Spinal cord (tissue), 9 donors: ENCODE measurements at regions not wholly inside any gene's neighbourhood (a gene's known extent, or its start where the extent isn't known, plus 50 kb on each side); places are given as distances from the start of the nearest gene placed in this dataset.
A peak's percentile ranks its signal among the peaks of the same experiment; 100 is the strongest.

Source experiments
- DNase-seq, 6 donors: peaks; one replicate each; pipeline versions ENCODE4 v3.0.0 to v3.0.0-alpha.2; 2013 to 2015; ENCODE audit warnings: low spot score in 6 of 6, low read depth in 4 of 6
- H3K27ac ChIP-seq: one replicate; pipeline ENCODE4 v1.5.1; 2013; ENCODE audit warnings: low read depth, low read length, control low read depth
- H3K27me3 ChIP-seq: one replicate; pipeline ENCODE4 v1.6.1; 2013; ENCODE audit warnings: low read length; ENCODE audit not compliant: control insufficient read depth, insufficient read depth
- H3K36me3 ChIP-seq: one replicate; pipeline ENCODE4 v1.6.1; 2013; ENCODE audit warnings: low read length; ENCODE audit not compliant: control insufficient read depth, insufficient read depth
- H3K4me1 ChIP-seq: one replicate; pipeline ENCODE4 v1.6.1; 2013; ENCODE audit warnings: low read length; ENCODE audit not compliant: control insufficient read depth, insufficient read depth
- H3K4me3 ChIP-seq: one replicate; pipeline ENCODE4 v1.5.1; 2013; ENCODE audit warnings: low read depth, low read length, control low read depth
- H3K9me3 ChIP-seq: one replicate; pipeline ENCODE4 v1.6.1; 2013; ENCODE audit warnings: low read length; ENCODE audit not compliant: control insufficient read depth, insufficient read depth
- WGBS: methylation state at CpG from one replicate; pipeline ENCODE4 v1.1.5; 2013; ENCODE audit warnings: missing lambda C conversion rate; ENCODE audit not compliant: insufficient coverage; 5-methylcytosine and 5-hydroxymethylcytosine counted together
- donor health status: healthy.

DNA sequence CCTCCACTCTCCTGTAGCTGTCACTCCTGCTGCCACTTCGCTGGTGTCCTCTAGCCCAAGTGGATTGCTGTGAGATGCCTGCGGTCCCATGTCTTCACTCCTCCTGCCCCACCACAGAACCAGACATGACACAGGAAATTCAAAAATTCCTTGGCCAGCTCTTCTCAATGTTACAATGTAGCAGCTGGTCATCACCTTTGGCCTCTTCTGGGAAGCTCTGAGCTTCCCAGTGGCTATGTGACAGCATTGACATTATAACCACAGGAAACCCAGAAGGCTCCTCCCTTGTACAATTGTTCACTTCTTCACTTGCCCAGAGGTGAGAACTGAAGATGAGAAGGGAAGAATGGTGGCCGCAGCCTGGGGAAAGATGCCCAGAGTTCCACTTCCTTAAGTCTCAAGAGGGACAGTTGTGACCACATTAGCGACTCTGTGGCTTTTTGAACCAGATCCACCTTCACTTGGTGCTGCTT, 76.1 kb upstream of the NAA20 start:
- H3K36me3 ChIP-seq: no peaks in the 10 kb centered on the region
- no peaks in the 10 kb centered on the region for H3K27me3 ChIP-seq
- no peak overlapping the region for H3K27ac ChIP-seq
- H3K4me3 ChIP-seq: no peak overlapping the region
- H3K9me3 ChIP-seq: no peaks in the 10 kb centered on the region
- DNase-seq: no peak
- WGBS: 89% methylated on average over 3 of the region's 4 CpGs
- H3K4me1 ChIP-seq: peaks cover 16% of the 10 kb centered on the region

DNA sequence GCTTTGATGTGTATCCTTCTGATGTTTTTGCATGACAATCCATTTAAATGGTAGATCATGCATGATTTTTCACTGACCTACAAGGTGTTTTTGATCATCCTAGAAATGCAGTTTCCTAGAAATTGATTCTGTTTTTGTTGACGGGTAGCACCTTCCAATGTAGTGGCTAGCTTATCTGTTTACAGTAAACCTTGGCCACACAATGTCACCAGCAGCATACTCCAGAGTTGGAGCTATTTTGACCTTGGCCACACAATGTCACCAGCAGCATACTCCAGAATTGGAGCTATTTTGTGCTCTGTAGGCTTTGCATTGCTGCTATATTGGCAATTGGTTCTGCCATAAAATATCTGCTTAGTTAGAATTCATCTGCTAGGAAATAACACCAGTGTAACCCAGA, 74.6 kb upstream of the NAA20 start:
- Histone ChIP-seq H3K36me3 (peaks cover 6% of the 10 kb centered on the region), H3K4me3 (no peak overlapping the region), H3K4me1 (peaks cover 20% of the 10 kb centered on the region), H3K27me3 (no peaks in the 10 kb centered on the region), H3K27ac (peak overlapping the region; percentile 10), H3K9me3 (no peaks in the 10 kb centered on the region)
- DNase-seq: no peak
- no CpG with 5 or more reads among the region's 1 CpG for WGBS

DNA sequence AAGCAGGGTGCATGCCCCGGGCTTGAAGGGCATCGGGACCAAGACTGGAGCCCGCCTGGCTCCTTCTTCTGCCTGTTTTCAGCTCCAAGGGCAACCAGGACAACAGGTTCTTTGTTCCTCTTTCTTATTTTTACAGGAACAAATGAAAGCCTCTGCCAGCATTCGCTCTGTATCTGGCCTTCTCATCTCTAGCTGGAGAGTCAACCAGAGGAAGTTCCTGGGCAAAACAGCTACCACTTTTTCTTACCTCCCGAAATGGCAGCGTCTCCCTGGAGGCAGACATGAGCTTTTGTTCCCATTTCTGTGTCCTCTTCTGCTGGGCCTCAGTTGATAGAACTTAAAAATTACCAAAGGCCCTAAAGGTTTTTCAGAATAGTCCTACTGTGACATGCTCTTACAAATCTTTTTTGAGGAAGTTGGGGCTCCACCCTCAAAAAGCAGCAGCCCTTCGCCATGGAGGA, 74.1 kb upstream of the NAA20 start:
- DNase-seq: peak in 2 of 6 donors; percentile 47 to 70
- H3K4me1 ChIP-seq: peaks cover 20% of the 10 kb centered on the region
- 42% methylated on average over 6 of the region's 7 CpGs for WGBS
- no peaks in the 10 kb centered on the region for H3K27me3 ChIP-seq
- H3K9me3 ChIP-seq: no peaks in the 10 kb centered on the region
- peak overlapping the region; percentile 10 for H3K27ac ChIP-seq
- peaks cover 9% of the 10 kb centered on the region for H3K36me3 ChIP-seq
- H3K4me3 ChIP-seq: no peak overlapping the region

DNA sequence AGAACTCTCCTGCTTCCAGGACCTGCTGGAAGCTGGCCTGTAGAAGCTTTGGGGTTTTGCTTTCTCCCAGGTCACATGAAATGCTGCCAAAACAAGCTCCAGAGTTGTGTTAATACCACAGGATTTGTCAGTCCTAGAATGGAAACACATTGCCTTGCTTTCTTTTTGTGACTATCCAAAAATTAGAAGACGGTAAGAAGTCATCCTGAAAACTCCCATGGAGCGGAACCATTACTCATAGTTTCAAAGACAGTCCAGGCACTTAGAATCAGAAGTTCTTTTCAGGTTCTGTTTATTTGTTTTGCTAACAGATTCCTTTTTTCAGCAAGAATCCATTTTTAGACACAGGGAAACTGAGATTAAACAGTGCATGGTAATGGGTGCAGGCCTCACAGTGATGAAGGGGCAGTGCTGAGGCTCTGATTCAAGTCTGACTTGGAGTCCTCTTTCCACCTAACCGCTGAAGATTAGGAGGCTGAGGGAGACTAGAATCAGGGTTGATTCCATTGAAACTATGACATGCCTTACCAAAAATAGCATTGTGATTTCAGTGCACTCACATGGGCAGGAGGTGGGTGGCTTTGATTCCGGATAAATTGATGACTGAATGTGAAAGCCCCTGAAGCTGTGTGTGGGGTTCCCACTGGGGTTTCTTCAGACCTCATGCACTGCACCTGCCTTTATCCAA, 72.2 kb upstream of the NAA20 start:
- no peaks in the 10 kb centered on the region for H3K27me3 ChIP-seq
- WGBS: 85% methylated on average over 4 of the region's 4 CpGs
- peak in 1 of 6 donors; percentile 25 for DNase-seq
- H3K9me3 ChIP-seq: no peaks in the 10 kb centered on the region
- no peak overlapping the region for H3K4me3 ChIP-seq
- no peak overlapping the region for H3K27ac ChIP-seq
- peaks cover 20% of the 10 kb centered on the region for H3K4me1 ChIP-seq
- peaks cover 9% of the 10 kb centered on the region for H3K36me3 ChIP-seq

DNA sequence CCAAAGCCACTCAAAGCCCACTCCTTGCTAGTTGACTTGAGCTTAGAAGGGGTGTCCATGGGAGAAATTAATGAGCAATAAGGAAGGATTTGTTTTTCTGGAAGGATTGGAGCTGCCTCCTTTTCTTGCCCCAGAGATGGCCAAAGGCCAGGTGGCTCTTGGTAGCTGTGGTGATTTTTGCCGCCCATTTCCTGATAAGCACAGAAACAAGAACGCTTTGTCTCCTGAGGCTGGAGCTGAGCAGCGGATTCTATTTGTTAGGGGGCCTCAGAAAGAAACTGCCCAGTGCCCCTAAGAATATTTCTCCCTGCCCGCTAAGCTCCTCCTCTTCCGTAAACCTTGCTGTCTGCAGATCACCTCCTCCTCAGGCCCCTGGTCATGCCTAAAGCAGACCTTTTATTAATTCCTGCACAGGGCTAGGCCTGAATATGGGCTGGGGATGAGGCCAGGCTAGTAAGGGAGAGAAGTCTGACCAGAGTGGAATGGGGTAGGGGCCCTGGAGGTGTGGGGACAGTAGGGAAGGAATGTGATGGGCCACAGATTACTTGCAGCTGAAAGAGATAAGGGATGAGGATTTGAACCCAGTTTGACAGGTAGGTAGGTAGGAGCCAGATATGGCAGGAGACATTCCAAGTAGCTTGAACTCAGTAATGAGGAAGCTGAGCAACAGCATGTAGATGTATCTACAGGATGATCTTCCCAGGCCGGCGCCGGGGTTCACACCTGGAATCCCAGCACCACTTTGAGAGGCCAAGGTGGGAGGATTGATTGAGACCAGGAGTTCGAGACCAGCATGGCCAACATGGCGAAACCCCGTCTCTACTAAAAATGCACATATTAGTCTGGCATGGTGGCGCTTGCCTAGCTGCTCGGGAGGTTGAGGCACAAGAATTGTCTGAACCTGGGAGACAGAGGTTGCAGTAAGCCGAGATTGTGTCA, 71.2 kb upstream of the NAA20 start:
- peaks cover 9% of the 10 kb centered on the region for H3K36me3 ChIP-seq
- peaks cover 20% of the 10 kb centered on the region for H3K4me1 ChIP-seq
- H3K4me3 ChIP-seq: no peak overlapping the region
- no peaks in the 10 kb centered on the region for H3K27me3 ChIP-seq
- peak overlapping the region; percentile 19 for H3K27ac ChIP-seq
- no peaks in the 10 kb centered on the region for H3K9me3 ChIP-seq
- DNase-seq: no peak
- WGBS: 93% methylated on average over 6 of the region's 14 CpGs

DNA sequence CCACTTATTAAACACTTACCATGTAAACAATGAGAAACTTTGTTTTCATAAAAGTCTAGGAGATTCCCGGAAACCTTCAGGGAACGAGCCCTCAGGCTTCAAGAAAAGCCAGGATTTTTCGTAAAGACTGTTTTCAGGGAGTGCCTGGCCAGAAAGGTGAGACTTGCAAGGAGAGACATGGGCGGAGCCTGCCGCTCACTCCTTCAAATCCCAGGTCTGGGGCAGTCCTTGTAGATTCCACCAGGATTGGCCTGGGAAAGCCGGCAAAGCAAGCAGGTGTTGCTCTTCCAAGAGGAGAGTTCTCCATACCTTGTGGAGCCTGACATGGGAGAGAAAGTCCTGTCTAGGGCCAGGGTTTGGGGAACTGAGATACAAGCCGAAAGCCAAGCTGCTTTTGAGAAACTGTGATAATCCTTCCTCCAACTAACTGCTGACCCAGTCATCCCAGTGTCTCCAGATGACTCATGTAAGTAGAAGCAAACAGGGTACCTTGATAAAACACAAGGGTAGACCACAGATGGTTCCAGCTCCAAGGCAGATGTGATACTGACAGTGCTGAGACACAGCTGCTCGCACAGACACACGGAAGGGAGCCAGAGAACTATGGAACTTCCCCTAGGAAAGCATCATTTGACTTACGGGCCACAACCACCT, 69.4 kb upstream of the NAA20 start:
- Histone ChIP-seq H3K9me3 (no peaks in the 10 kb centered on the region), H3K36me3 (peaks cover 9% of the 10 kb centered on the region), H3K27ac (no peak overlapping the region), H3K4me3 (no peak overlapping the region), H3K4me1 (peaks cover 20% of the 10 kb centered on the region), H3K27me3 (no peaks in the 10 kb centered on the region)
- DNase-seq: no peak
- WGBS: 92% methylated on average over 6 of the region's 10 CpGs

DNA sequence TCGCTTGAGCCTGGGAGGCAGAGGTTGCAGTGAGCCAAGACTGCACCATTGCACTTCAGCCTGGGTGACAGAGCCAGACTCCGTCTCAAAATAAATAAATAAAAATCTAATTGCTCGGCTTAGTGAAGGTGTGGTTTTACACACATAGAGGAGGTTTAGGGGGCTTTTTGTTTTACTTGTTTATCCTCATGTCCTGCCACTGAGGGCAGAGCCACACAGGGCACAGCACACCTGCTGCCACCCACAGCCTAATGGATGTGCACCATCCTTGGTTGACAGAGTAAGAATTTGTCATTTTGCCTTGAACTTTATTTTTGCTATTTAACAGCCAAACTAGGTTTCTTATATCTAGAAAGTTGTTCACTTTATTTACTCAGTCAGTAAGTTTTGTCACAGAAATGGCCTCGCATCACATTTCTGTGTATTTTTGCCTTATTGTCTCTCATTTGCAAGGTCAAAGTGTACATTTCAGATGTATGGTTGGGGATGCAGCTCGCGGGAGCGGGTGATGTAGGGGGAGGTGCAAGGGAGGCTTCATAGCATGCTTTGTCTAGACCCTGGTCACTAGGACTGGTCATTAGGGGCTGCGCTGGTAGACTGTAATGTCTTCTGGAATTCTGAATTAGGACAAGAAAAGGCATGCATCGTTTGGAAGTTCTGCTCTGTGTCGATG, 67.8 kb upstream of the NAA20 start:
- no peak overlapping the region for H3K4me3 ChIP-seq
- 90% methylated on average over 5 of the region's 10 CpGs for WGBS

DNA sequence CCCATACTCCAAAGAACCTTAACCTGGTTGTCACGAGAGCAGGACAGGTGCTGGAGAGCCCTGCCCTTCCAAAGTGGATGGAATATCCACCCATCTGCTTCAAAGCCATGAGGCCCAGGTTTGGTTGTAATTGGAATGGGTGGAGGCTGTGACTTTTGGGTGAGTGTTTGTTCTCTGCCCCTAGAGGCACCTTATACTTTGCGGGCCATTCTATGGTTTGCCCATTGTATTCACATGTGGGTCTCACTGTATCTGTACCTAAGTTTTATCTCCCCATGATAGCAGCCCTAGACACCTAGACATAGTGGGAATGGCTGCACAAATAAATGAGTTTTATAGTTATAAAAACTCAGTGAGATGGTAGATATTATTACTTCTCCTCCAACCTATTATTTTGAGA, 67.1 kb upstream of the NAA20 start:
- no peak overlapping the region for H3K4me3 ChIP-seq
- H3K27ac ChIP-seq: no peak overlapping the region
- peaks cover 9% of the 10 kb centered on the region for H3K4me1 ChIP-seq
- H3K36me3 ChIP-seq: peaks cover 9% of the 10 kb centered on the region
- no peaks in the 10 kb centered on the region for H3K9me3 ChIP-seq
- no peaks in the 10 kb centered on the region for H3K27me3 ChIP-seq
- no peak for DNase-seq
- 80% methylated on average over 1 of the region's 2 CpGs for WGBS

More for the DNA sequence above, 67.8 kb upstream of the NAA20 start:
- no peaks in the 10 kb centered on the region for H3K27me3 ChIP-seq
- H3K9me3 ChIP-seq: no peaks in the 10 kb centered on the region
- H3K36me3 ChIP-seq: peaks cover 9% of the 10 kb centered on the region
- H3K27ac ChIP-seq: no peak overlapping the region
- peaks cover 12% of the 10 kb centered on the region for H3K4me1 ChIP-seq
- DNase-seq: no peak

DNA sequence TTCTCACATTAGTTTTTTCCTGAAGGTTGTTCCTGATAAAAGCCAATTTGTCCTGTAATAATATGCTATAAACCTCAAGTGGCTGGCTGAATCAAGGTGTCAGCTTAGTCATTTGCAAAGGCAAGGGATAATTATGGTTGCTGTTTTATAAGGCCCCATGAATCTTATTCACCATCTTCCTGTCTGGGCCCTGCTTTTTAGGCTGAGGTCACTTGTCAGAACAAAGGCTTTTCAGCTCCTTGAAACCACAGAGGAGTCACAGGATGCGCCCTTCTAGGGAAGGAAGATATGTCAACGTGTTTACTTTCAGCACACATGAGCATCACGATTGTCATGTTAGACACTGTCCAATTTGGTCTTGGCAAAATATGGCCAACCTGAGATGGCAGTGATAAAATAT, 64.8 kb upstream of the NAA20 start:
- H3K36me3 ChIP-seq: peaks cover 14% of the 10 kb centered on the region
- H3K4me3 ChIP-seq: no peak overlapping the region
- no peak for DNase-seq
- no peaks in the 10 kb centered on the region for H3K4me1 ChIP-seq
- no peaks in the 10 kb centered on the region for H3K9me3 ChIP-seq
- H3K27me3 ChIP-seq: no peaks in the 10 kb centered on the region
- WGBS: 88% methylated on average over 3 of the region's 3 CpGs
- no peak overlapping the region for H3K27ac ChIP-seq
